HG03439 (cell line): ENCODE measurements at regions not wholly inside any gene's neighbourhood (a gene's known extent, or its start where the extent isn't known, plus 50 kb on each side); places are given as distances from the start of the nearest gene placed in this dataset.
"Not testable (repeated sequence)": the region's sequence is repeated elsewhere in the genome, so short reads cannot be mapped to it uniquely, and the experiment has no call there.

Experiments
- ATAC-seq: cut with Tn5 transposase; IDR thresholded peaks from one replicate; pipeline ENCODE4 v1.9.1; 2021; ENCODE audit warnings: mild to moderate bottlenecking, moderate library complexity; ENCODE audit not compliant: unreplicated experiment

DNA sequence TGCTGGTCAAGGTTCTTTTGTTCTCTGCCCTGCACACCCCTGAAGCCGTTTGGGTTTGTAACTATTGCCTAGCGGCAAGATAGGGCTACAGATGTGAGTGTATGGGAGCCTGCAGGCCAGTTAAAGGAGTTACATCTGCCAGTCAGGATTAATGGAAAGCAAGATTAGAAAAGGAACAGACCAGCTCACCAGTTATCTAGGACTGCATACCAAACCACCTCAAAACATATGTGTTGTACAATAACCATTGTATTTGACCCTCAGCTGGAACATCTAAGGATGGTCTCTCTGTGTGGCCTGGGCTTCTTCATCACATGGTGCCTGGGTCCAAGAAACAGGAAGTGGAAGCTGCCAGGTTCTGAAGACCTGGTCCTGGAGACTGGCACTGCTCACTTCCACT, 52.5 kb upstream of the FBXO28 start:
- ATAC-seq: no peak

DNA sequence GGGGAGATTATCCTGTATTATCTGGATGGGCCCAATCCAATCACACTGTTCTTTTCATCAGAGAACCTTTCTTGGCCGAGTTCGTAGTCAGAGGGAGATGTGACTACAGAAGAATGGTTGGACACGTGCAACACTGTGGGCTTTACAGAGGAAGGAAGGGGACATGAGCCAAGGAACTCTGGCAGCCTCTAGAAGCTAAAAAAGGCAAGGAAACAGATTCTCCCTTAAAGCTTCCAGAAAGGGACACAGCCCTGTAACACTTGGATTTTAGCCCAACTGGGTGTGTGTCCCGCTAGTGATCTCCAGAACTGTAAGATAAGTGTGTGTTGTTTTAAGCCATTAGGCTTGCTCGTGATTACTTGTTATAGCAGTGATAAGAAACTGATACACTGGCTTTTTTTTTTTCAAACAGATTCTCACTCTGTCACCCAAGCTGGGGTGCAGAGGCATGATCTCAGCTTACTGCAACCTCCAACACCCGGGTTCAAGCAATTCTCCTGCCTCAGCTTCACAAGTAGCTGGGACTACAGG, 53.9 kb upstream of the FBXO28 start:
- no peak for ATAC-seq

DNA sequence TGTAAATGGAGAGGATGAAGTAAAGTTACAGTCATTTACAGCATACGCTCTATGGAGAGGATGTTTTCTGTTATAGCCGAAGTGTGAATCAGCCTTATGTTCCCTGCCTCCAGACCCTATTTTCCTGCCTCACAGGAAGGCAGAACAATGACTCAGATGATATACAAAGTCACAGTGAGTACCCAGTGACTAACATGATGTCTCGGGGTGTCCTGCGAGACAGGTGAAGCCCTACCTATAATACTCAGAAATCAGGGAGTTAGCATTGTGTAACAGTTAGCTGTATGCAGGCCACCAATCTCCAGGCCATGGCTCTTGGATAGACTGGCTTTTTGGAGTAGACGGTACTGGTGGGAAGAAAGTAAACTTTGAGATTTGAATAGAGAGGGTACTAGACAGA, 55.6 kb upstream of the FBXO28 start:
- no peak for ATAC-seq

DNA sequence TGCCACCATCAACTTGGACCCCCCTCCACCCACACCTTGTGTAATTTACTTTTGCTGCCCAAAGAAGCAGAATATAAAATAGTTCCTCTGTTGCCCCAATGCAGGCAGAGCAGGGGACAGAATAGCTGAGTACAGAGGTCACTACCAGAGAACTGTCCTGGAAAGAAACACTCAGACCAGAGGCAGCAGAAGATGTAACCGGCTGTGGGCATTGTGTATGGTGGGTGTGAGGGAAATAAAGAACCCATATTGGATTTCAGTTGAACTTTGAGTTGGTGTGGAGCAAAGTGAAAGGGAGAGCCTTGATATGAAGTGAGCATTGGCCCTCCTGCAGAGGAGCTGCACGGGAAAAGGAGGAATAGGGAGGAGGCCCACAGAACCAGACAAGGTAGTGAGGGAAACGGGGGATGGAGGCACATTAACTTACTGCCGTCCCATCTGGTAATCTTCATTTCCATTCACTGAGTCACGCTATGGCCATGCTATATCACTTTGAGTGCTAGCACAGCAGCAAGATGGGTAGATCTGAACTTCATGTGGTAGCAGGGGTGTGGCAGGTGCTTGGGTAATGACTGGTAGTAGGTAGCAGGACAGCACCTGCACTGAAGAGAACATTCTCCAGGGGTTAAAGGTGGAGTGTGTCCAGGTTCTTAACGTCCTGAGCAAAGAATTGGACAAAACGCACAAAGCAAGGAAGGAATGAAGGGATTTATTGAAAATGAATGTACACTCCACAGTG, 56.3 kb upstream of the FBXO28 start:
- no peak for ATAC-seq

DNA sequence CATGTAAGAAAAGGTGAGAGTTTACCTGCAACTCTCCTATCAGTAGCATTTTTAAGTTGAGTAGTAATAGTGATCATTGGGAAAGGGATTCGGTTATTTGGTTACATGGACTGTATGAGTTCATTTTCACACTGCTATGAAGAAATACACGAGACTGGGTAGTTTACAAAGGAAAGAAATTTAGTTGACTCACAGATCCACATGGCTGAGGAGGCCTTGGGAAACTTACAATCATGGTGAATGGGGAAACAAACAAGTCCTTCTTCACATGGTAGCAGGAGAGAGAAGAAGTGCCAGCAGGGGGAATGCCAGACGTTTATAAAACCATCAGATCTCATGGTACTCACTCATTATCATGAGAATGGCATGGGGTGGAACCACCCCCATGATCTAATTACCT, 59.3 kb upstream of the FBXO28 start:
- no peak for ATAC-seq

DNA sequence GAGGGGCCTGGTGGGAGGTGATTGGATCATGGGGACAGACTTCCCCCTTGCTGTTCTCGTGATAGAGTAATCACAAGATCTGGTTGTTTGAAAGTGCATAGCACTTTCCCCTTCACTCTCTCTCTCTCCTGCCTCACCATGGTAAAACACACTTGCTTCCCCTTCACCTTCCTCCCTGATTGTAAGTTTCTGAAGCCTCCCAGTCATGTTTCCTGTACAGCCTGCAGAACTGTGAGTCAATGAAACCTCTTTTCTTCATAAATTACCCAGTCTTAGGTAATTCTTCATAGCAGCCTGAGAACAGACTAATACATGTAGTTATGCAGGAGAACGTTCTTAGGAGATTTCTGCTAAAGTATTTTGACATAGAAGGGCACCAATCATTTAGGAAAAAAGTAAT, 59.9 kb upstream of the FBXO28 start:
- ATAC-seq: no peak

DNA sequence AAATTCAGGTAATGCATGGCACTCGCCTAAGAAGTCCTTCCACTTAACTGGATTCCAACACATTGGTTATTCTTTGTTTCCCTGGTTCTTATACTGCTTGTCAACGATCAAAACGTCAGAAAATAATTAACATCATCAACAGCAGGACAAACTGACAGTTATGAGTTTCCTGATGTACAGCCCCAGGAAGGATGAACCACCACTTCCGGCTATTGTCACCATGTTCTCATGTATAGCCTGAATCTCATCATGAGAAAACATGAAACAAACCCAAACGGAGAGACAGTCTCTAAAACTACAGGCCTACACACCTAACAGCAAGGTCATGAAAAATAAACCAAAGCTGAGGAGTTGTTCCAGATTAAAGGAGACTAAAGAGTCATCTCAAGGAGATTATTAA, 60.5 kb upstream of the FBXO28 start:
- ATAC-seq: no peak

DNA sequence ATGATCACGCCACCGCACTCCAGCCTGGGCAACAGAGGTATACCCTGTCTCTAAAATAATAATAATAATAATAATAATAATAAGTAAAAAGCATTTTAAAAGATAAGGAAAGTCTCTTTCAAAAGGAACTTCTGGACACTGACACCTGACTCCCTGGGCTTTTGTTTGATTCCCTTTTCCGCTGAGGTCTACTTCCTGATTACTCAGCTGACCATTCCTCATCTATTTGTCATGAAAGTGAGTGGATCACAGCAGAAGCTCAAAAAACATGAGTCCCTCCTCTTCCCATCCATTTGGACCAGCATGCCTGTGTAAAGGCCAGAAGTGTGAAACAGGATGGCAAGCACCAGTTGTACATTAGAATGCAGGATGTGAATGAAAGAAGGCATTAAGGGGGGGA, 61.1 kb upstream of the FBXO28 start:
- ATAC-seq: no peak

DNA sequence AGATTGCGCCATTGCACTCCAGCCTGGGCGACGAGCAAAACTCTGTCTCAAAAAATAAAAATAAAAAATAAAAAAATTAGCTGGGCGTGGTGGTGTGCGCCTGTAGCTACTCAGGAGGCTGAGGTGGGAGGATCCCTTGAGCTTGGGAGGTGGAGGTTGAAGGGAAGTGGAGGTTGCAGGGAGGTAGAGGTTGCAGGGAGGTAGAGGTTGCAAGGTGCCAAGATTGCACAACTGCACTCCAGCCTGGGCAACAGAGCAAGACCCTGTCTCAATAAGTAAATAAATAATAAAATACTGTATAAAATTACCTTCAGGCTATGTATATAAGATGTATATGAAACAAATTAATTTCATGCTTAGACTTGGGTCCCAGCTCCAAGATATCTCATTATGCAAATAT, 62.1 kb upstream of the FBXO28 start:
- ATAC-seq: not testable (repeated sequence)

DNA sequence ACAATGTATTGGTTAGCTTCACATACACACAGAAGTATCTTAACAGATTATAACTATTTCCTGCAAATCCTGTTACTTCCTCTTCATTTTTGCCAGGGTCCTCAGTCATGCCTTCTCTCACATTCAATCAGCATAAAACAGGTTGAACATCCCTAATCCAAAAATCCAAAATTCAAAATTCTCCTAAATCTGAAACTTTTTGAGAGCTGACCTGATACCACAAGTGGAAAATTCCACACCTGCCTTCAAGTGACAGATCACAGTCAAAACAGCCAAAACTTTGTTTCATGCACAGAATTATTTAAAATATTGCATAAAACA, 62.9 kb upstream of the FBXO28 start:
- no peak for ATAC-seq

DNA sequence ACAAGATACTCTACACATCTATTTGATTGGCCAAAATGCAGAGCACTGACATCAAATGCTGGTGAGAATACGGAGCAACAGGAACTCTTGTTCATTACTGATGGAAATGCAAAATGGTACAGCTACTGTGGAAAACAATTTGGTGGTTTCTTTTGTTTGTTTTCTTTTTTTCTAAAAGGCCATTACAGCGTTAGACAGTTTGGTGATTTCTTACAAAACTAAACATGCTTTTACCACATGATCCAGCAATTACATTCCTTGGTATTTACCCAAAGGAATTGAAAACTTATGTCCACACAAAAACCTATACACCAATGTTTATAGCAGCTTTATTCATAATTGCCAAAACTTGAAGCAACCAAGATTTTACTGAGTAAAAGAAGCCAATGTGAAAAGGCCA, 66.4 kb upstream of the FBXO28 start:
- ATAC-seq: no peak

DNA sequence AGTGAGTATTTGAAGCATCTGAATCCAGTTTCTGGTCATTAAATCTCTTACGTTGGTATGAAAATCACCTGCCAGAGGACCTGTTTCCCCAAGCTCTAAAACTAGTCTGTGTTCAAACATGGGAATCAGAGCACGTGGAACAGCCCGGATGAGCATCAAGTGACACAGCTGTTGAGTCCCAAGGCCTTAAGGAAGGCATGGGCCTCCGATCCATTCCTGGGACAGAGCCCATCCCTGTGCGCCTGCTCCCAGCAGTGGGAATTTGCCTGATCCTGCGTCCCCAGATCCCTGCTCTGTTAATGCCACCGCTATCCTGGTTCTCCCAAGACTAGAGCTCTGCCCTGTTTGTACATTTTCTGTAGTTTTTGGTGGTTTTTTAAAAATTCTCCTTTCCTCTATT, 68.4 kb upstream of the FBXO28 start:
- no peak for ATAC-seq

DNA sequence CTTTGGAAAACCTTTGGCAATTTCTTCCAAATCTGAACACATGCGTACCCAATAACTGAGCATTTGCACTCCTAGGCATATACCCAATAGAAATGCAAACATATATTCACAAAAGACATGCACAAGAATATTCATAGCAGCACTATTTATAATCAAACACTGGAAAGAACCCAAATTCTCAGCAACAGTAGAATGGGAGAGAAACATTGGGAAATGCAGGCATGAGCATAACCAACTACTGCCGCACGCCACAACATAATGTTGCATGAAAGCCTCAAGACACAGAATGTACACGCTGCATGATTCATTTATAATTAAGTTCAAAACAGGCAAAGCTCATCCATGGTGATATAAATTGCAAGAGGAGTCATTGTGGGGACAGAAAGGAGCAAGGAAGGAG, 69.5 kb upstream of the FBXO28 start:
- ATAC-seq: no peak

DNA sequence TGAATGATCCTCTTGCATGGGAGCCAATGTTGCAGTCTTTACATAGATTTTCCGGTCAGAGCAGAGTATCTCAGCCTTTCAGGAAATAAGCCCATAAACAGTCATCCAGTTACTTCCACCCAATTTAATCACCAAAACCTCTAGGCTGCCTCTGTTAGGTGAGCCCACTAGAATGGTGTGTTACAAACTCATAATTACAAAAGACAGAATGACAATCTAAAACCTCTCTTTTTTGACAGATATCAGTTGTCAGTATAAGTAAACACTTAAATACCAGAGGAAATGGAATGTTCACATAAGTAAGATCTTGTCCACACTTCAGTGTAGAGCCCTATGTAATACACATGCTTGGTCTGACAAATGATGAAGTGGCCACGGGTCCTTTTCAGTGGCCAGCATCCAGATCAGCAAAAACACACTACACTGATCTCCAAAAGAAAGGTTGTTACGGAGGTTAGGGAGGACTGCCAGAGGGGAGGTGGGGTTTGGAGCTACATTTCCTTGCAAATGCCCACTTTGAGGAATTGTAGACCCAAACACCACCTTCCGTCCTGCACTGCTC, 71.3 kb upstream of the FBXO28 start:
- ATAC-seq: no peak

DNA sequence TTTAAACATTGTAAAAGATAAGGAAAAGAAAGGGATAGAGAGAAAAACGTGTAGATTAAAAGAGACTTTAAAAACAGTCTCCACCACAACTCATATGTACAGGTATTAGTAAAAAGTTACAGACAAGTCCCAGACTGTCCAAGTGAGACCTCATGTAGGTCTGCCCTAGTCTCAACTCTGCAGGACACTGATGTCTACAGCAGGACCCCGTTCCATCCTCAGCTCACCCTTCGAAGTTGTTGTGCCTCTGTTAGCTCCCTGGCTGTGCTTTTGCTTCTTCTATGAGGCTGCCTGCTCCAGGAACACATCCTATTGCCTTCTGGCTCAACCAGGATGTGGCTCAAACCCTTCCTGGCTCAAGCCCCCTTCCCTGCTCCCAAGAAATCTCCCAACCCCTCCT, 72.9 kb upstream of the FBXO28 start:
- ATAC-seq: no peak

DNA sequence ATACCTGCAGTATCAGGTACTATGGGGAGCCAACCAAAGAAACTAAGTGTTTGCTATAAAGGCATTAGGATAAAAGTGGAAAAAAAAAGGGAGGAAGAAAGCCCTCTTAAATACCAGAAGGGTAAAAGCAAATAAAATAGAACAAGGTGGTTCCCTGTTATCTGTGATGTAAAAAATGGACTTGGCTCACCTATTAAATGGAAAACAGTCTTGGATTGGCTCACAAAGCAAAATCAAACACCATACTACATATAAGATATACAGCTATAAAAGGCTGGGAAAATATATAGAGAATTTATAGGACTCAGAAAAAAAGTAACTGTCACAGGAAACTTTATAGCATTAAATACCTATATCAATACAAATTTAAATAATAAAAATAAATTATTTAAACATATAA, 73.5 kb upstream of the FBXO28 start:
- ATAC-seq: not testable (repeated sequence)

DNA sequence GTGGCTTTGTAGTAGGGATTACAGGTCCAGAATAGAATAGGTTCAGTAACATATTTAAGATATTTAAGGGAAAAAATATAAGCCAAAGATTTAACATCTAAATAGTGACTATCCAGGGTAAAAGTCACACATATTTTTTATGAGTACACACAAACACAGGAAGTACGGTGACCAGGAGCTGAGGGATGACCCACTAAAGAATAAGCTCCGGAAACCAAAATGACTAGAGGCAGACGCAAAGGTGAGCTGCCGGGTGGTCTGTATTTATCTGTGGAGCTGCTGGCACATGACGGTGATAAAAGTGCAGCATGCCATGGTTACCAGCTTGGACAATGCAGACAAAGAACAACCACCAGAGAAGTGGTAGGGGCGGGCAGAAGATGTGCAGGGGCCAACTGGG, 73.9 kb upstream of the FBXO28 start:
- ATAC-seq: not testable (repeated sequence)

DNA sequence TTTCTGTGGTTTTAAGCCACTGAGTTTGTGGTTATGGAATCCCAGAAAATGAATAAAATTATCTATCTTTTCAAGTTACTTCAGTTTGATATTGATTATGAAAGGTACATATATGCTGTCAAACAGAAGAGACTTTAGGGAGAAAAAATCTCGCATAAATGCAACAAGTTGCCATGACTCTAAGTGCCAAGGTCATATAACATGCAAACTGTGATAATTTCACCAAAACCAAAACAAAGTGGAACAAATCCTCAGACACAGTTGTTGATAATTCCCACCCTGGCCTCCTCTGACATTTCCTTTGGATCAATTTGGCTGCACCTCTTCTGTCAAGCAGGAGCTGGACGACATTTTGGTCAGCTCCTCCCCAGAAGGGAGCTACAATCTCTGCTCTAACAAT, 75.1 kb upstream of the FBXO28 start:
- ATAC-seq: not testable (repeated sequence)

DNA sequence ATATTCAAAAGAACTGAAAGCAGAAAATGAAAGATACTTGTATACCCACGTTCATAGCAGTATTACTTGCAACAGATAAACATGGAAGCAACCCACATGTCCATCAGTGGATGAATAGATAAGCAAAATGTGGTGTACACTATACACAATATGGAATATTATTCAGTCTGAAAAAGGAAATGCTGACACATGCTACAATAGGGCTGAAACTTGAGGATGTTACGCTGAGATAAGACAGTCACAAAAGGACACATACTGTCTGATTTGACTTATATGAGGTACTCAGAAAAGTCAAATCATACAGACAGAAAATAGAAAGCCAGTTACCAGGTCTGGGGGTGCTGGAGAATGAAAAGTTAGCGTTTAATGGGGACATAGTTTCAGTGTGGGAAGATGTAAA, 76.5 kb upstream of the FBXO28 start:
- not testable (repeated sequence) for ATAC-seq

DNA sequence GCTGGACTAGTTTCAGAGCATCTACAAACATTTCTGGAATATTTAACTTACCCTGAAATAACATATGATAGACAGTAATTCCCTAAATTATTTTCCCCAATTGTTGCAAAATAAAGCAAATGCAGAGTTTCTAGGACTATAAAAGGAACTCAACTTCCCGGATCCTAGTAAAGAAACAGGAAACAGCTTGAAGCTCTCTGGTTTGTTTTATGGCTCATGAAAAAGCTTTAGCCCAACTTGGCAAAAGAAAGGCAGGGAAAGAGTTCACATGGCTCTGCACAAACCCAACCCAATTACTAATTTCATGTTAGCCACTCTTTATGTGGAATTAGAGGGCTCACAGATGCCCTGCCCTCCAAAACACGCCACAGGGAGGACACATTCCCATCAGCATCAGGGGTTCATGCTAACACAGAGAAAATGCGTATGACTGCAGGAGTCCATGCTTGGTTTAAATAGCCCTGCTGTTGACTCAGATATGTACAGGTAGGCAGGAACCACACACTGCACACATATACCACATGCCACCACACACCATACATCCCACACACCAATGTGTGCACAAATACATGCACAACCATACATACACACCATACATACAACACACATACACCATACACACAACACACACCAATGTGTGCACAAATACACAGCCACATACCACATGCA, 81.2 kb upstream of the FBXO28 start:
- ATAC-seq: not testable (repeated sequence)

DNA sequence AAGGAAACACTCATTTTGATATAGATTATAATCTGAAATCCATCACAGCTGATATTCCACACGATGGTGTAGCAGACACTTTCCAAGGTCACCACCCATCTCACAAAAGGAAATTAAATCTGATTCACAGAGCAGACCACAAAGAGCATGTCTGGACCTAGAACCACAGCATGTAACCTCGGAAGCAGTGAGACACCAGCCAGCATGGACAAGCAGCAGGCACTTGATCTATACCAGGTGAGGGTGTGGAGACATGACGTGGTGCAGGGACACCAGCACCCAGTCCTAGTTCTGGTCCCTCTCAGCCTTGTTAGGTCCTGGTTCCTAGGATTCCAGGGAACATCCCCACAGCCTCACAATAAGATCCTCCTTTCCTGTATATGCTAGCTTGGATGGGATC, 81.9 kb upstream of the FBXO28 start:
- ATAC-seq: not testable (repeated sequence)

DNA sequence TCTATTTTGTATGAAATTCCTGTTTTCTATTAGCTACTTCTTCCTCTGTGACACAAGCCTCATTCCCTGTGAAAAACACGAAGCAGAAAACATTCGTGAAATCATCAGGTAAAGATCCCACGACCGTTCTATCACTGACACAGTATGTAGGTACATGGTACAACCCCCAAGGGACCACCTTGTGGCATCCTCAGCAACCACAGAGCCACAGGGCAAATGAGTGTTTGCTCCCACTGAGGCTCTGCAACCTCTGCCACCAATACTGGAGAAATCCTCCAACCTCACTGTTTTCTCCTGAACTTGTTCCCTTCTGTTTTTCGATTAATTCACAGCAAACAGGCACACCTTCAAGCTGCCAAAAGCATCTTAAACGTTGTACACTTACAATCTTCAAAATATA, 83.7 kb upstream of the FBXO28 start:
- ATAC-seq: not testable (repeated sequence)
